HG03280 (cell line): ENCODE measurements at regions not wholly inside any gene's neighbourhood (a gene's known extent, or its start where the extent isn't known, plus 50 kb on each side); places are given as distances from the start of the nearest gene placed in this dataset.
"Not testable (repeated sequence)": the region's sequence is repeated elsewhere in the genome, so short reads cannot be mapped to it uniquely, and the experiment has no call there.

Source experiments
- ATAC-seq: cut with Tn5 transposase; IDR thresholded peaks from one replicate; pipeline ENCODE4 v1.9.1; 2021; ENCODE audit warnings: mild to moderate bottlenecking, moderate library complexity; ENCODE audit not compliant: unreplicated experiment

GRCh38 chr6:114995526-114995925, 652.7 kb upstream of the HS3ST5 start:
- no peak for ATAC-seq

- peak; percentile 95 for ATAC-seq
These were observed 646.6 kb upstream of the HS3ST5 start for GRCh38 chr6:114989279-114989964.

- no peak for ATAC-seq
These were observed 644.5 kb upstream of the HS3ST5 start for GRCh38 chr6:114987281-114987680.

GRCh38 chr6:114955363-114955762, 612.5 kb upstream of the HS3ST5 start:
- no peak for ATAC-seq

GRCh38 chr6:114952229-114952628, 609.4 kb upstream of the HS3ST5 start:
- ATAC-seq: no peak

GRCh38 chr6:114945392-114945791, 602.6 kb upstream of the HS3ST5 start:
- ATAC-seq: no peak

GRCh38 chr6:114941078-114941477, 598.3 kb upstream of the HS3ST5 start:
- no peak for ATAC-seq

- no peak for ATAC-seq
These were observed 597.4 kb upstream of the HS3ST5 start for GRCh38 chr6:114940181-114940580.

- no peak for ATAC-seq
These were observed 596.8 kb upstream of the HS3ST5 start for GRCh38 chr6:114939630-114940029.

GRCh38 chr6:114936080-114936479, 593.3 kb upstream of the HS3ST5 start:
- no peak for ATAC-seq

- no peak for ATAC-seq
These were observed 591.3 kb upstream of the HS3ST5 start for GRCh38 chr6:114934079-114934478.

- not testable (repeated sequence) for ATAC-seq
These were observed 585.9 kb upstream of the HS3ST5 start for GRCh38 chr6:114928731-114929130.

GRCh38 chr6:114906096-114906495, 563.3 kb upstream of the HS3ST5 start:
- ATAC-seq: no peak

- ATAC-seq: no peak
These were observed 554.7 kb upstream of the HS3ST5 start for GRCh38 chr6:114897536-114897935.

GRCh38 chr6:114892211-114892610, 549.4 kb upstream of the HS3ST5 start:
- ATAC-seq: no peak

- no peak for ATAC-seq
These were observed 545.4 kb upstream of the HS3ST5 start for GRCh38 chr6:114888241-114888640.

GRCh38 chr6:114886670-114887436, 544.0 kb upstream of the HS3ST5 start:
- ATAC-seq: no peak

- no peak for ATAC-seq
These were observed 536.9 kb upstream of the HS3ST5 start for GRCh38 chr6:114879693-114880092.

- no peak for ATAC-seq
These were observed 535.3 kb upstream of the HS3ST5 start for GRCh38 chr6:114878091-114878490.

GRCh38 chr6:114874410-114874809, 531.6 kb upstream of the HS3ST5 start:
- no peak for ATAC-seq

GRCh38 chr6:114865506-114865905, 522.7 kb upstream of the HS3ST5 start:
- not testable (repeated sequence) for ATAC-seq

- no peak for ATAC-seq
These were observed 520.8 kb upstream of the HS3ST5 start for GRCh38 chr6:114863610-114864009.
